HCT116 (cell line): ENCODE measurements at regions not wholly inside any gene's neighbourhood (a gene's known extent, or its start where the extent isn't known, plus 50 kb on each side); places are given as distances from the start of the nearest gene placed in this dataset.

ENCODE experiments used
- ATAC-seq: fragments of 200-7000 bp; cut with Tn5 transposase; 2 replicates; pipeline ENCODE4 v1.9.1; 2020; ENCODE audit warnings: mild to moderate bottlenecking, moderate library complexity
- BruUV-seq: library from RNA; stranded (reverse); fragments of 400-500 nt; replicated peaks from 2 replicates; lab custom pipeline; 2021; lab: Mats Ljungman, UMichigan
- CTCF ChIA-PET: fragments of 300-600 bp; sonication (Branson Sonifier 250); formaldehyde crosslinking; loops from one replicate; lab custom pipeline; 2021; ENCODE audit warnings: antibody characterized with exemption; lab: Charles Lee
- POLR2A ChIA-PET: fragments of 300-600, 350-600 bp; sonication (Branson Sonifier 250); formaldehyde crosslinking; loops from one replicate; lab custom pipeline; 2021; ENCODE audit warnings: antibody characterized with exemption; lab: Charles Lee
- RAD21 ChIA-PET, 2 experiments: fragments of 300-600 bp; sonication (Branson Sonifier 250); formaldehyde crosslinking; loops; one replicate each; lab custom pipeline; 2023; ENCODE audit warnings: low total read pairs in 2 of 2; ENCODE audit not compliant: uncharacterized antibody in 2 of 2, unreplicated experiment in 2 of 2, low non-redundant PET in 1 of 2; lab: Charles Lee
- DNase-seq: peaks from one replicate; pipeline ENCODE4 v3.0.0-alpha.2; 2010; ENCODE audit warnings: low read depth, low spot score
- H2AFZ ChIP-seq: fragments of 200-600 bp; shearing (Covaris generic), sonication (generic); 2 replicates; pipeline ENCODE4 v1.6.1; 2017; ENCODE audit warnings: low read depth, mixed run types, mixed read lengths, antibody characterized with exemption, low read length; ENCODE audit not compliant: poor library complexity, severe bottlenecking
- H3K27ac ChIP-seq: 2 replicates; pipeline ENCODE4 v1.5.1; 2012; ENCODE audit warnings: low read depth, low read length
- H3K27me3 ChIP-seq: fragments of 200-600 bp; sonication (generic); 2 replicates; pipeline ENCODE4 v1.6.1; 2016; ENCODE audit warnings: mixed run types, low read length, mixed read lengths; ENCODE audit not compliant: insufficient read depth
- H3K36me3 ChIP-seq, 2 experiments: fragments of 200-500 bp in 1 of 2; fragments of 200-600 bp in 1 of 2; sonication (Bioruptor generic) in 1 of 2; sonication (generic) in 1 of 2; 2 replicates each; pipeline versions ENCODE4 v1.5.1 to v1.6.1; 2014 to 2016; ENCODE audit warnings: low read length in 2 of 2, inconsistent platforms in 1 of 2, mixed read lengths in 1 of 2, mixed run types in 1 of 2; ENCODE audit not compliant: insufficient read depth in 2 of 2, control insufficient read depth in 1 of 2
- H3K4me1 ChIP-seq, 2 experiments: fragments of 200-600 bp in 1 of 2; sonication (generic) in 1 of 2; 2 replicates each; pipeline versions ENCODE4 v1.5.1 to v1.6.1; 2012 to 2017; ENCODE audit warnings: low read length in 2 of 2, inconsistent platforms in 1 of 2, mild to moderate bottlenecking in 1 of 2, mixed read lengths in 1 of 2, mixed run types in 1 of 2, moderate library complexity in 1 of 2; ENCODE audit not compliant: insufficient read depth in 2 of 2, control insufficient read depth in 1 of 2
- H3K4me2 ChIP-seq: fragments of 200-600 bp; sonication (generic); 2 replicates; pipeline ENCODE4 v1.6.1; 2017; ENCODE audit warnings: mixed run types, low read length, mixed read lengths
- H3K4me3 ChIP-seq, 2 experiments: fragments of 200-600 bp in 1 of 2; sonication (generic) in 1 of 2; replicated peaks in 1 of 2; 2 replicates each; pipeline ENCODE4 v1.5.1; 2011 to 2016; ENCODE audit warnings: low read length in 2 of 2, control low read depth in 1 of 2, low read depth in 1 of 2, mild to moderate bottlenecking in 1 of 2, mixed read lengths in 1 of 2, mixed run types in 1 of 2
- H3K79me2 ChIP-seq: fragments of 200-600 bp; sonication (generic); 2 replicates; pipeline ENCODE4 v1.6.1; 2017; ENCODE audit warnings: mild to moderate bottlenecking, mixed run types, low read length, moderate library complexity, mixed read lengths; ENCODE audit not compliant: insufficient read depth
- H3K9ac ChIP-seq: fragments of 200-600 bp; sonication (generic); 2 replicates; pipeline ENCODE4 v1.6.1; 2016; ENCODE audit warnings: low read length, mixed read lengths
- H3K9me2 ChIP-seq: fragments of 200-600 bp; sonication (generic), shearing (Covaris generic); 2 replicates; pipeline ENCODE4 v1.6.1; 2017; ENCODE audit warnings: mixed run types, mild to moderate bottlenecking, moderate library complexity; ENCODE audit not compliant: insufficient read depth
- H3K9me3 ChIP-seq, 2 experiments: fragments of 200-500 bp in 1 of 2; fragments of 200-600 bp in 1 of 2; sonication (Bioruptor generic) in 1 of 2; sonication (generic) in 1 of 2; 2 replicates each; pipeline ENCODE4 v1.6.1; 2014 to 2017; ENCODE audit warnings: low read length in 2 of 2, mixed read lengths in 2 of 2, inconsistent platforms in 1 of 2, low read depth in 1 of 2, mild to moderate bottlenecking in 1 of 2, mixed run types in 1 of 2, moderate library complexity in 1 of 2; ENCODE audit not compliant: control insufficient read depth in 1 of 2, insufficient read depth in 1 of 2
- H4K20me1 ChIP-seq: fragments of 200-600 bp; sonication (generic), shearing (Covaris generic); 2 replicates; pipeline ENCODE4 v1.6.1; 2017; ENCODE audit warnings: mixed run types, mild to moderate bottlenecking, moderate library complexity; ENCODE audit not compliant: insufficient read depth
- CBX3 ChIP-seq: IDR thresholded peaks from 2 replicates; pipeline ENCODE4 v1.6.1; 2012; ENCODE audit warnings: low read depth
- CEBPB ChIP-seq: IDR thresholded peaks from 2 replicates; pipeline ENCODE4 v1.6.1; 2012; ENCODE audit warnings: low read depth
- EGR1 ChIP-seq: IDR thresholded peaks from 2 replicates; pipeline ENCODE4 v1.6.1; 2012; ENCODE audit warnings: low read depth
- EZH2 ChIP-seq: fragments of 200-600 bp; sonication (generic); IDR thresholded peaks from 2 replicates; pipeline ENCODE4 v1.6.1; 2017; ENCODE audit warnings: antibody characterized with exemption, mixed run types
- FOSL1 ChIP-seq: IDR thresholded peaks from 2 replicates; pipeline ENCODE4 v1.6.1; 2012; ENCODE audit warnings: low read depth
- MAX ChIP-seq: IDR thresholded peaks from 2 replicates; pipeline ENCODE4 v1.6.1; 2012
- POLR2A ChIP-seq: IDR thresholded peaks from 2 replicates; pipeline ENCODE4 v1.7.0; 2011; ENCODE audit warnings: borderline replicate concordance; ENCODE audit not compliant: insufficient read depth, insufficient read length; ENCODE audit errors: extremely low read depth
- REST ChIP-seq: IDR thresholded peaks from 2 replicates; pipeline ENCODE4 v1.6.1; 2012; ENCODE audit warnings: low read depth
- SIN3A ChIP-seq: IDR thresholded peaks from 2 replicates; pipeline ENCODE4 v1.6.1; 2012; ENCODE audit warnings: low read depth
- SP1 ChIP-seq: IDR thresholded peaks from 2 replicates; pipeline ENCODE4 v1.6.1; 2012; ENCODE audit warnings: low read depth
- YY1 ChIP-seq: IDR thresholded peaks from 2 replicates; pipeline ENCODE4 v1.6.1; 2011; ENCODE audit warnings: low read length, low read depth, moderate library complexity, mild to moderate bottlenecking; ENCODE audit not compliant: insufficient replicate concordance; ENCODE audit errors: extremely low read depth
- intact Hi-C: fragments of 100-400 bp; cut with micrococcal nuclease; formaldehyde crosslinking; loops from 2 replicates; pipeline ENCODE4 v1.10.0; 2022

GRCh38 chr1:216836316-216836715 is 113.1 kb upstream of the ESRRG start:
- no peak overlapping the region for H3K9ac ChIP-seq
- H3K4me1 ChIP-seq, result no peaks in the 10 kb centered on the region
- H4K20me1 ChIP-seq, result no peaks in the 10 kb centered on the region
- intact Hi-C loops, result no loop called here
- no peaks in the 10 kb centered on the region for H3K9me2 ChIP-seq
- no peaks in the 10 kb centered on the region for H3K79me2 ChIP-seq
- BruUV-seq, result no TSS peak
- no peak overlapping the region for H3K4me3 ChIP-seq
- ChIA-PET POLR2A (no interaction called here), CTCF (no interaction called here), RAD21 (no interaction called here)
- ATAC-seq (no peak), DNase-seq (no peak)
- no peak overlapping the region for H3K4me2 ChIP-seq
- no peak overlapping the region for H3K27ac ChIP-seq
- no peak overlapping the region for H2AFZ ChIP-seq
- TF ChIP-seq EGR1 (no peak), FOSL1 (no peak), SIN3A (no peak), MAX (no peak), EZH2 (no peak), POLR2A (no peak), CEBPB (no peak), CBX3 (no peak), REST (no peak), SP1 (no peak), YY1 (no peak)
- H3K9me3 ChIP-seq, result no peaks in the 10 kb centered on the region
- no peaks in the 10 kb centered on the region for H3K27me3 ChIP-seq
- no peaks in the 10 kb centered on the region for H3K36me3 ChIP-seq
